NCI-H187 treated with DMSO at 0.1 percent for 48 hours (cell line): ENCODE measurements at regions not wholly inside any gene's neighbourhood (a gene's known extent, or its start where the extent isn't known, plus 50 kb on each side); places are given as distances from the start of the nearest gene placed in this dataset.
"Not testable (repeated sequence)": the region's sequence is repeated elsewhere in the genome, so short reads cannot be mapped to it uniquely, and the experiment has no call there.

Source experiments
- DNase-seq: peaks from one replicate; lab custom pipeline; 2025; lab: John Stamatoyannopoulos, UW

DNA sequence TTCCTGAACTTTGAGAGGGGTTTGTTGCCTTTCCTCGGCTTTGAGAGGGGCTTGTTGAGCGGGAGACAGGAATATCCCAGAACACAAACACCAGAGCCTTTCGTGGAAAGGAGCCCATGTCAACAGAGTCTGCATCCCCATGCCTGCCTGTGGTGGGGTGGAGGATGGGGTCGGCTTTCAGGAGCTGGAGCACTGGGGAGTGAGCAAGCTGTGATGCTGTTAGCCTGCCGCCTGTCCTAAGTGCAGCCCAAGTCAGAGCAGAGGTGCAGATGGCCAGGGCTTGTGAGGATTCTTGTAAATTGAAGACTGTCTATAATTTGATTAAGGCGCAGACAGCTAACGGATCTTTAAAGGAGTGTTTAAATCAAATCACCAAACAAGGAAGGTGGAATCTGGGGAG lies 103.3 kb upstream of the ANK2 start:
- no peak for DNase-seq

DNA sequence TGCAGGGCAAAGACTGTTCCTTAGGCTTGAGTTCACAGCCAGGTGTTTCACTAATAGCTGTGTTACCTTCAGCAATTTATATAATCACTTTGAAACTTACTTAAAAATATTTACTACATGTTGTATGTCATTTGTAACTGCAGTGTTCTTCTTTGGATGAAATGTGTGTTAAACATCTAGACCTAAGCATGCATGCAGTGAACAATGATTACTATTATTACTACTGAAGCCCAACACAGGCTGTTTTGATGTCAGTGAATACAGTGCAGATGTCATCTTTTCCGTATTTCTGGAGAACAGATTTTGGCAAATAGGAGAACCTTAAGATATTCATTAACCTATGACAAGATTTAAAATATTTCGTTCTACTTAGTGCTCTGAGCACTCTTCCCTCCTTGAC lies 101.8 kb upstream of the ANK2 start:
- DNase-seq: no peak

DNA sequence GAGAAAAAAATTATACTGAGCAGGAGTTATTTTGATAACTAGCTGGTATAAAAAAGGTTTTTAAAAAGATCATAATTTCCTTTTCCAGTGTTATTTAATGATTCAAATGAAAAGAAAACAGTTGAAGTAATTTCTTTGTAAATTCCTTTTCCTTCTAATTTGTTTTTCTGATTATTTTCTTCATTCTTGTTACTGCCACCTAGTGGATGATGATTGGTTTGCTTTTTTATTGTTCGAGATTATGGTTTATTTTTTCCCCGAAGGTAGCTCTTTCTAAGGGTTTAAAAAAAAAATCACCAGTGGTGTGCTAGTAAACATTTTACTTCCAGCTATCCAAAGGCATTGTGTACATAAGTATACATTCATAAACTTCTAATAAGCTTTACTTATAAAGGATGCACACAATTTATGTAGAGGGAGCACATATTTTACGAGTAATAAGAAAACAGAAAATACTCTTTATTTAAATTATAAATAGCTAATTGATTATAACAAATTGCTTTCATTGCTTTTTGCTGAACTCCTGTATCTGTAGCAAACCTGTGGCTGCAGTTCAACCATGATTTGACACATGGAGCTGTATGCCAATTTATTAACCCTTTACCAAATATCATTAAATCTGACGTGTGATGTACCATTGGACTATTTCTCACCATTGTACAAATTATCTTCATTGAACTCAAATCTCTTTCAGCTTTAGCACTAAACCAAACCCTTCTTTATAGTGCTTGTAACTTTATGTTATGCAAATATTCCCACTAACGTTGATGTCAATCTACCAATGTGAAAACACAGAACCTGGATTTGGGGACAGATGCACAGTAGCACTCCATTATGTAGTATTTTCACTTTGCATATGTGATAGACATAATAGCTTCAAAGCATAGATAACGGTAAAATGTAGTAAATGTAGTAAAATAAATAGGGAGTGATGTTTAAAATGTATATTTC lies 97.8 kb upstream of the ANK2 start:
- DNase-seq: no peak

DNA sequence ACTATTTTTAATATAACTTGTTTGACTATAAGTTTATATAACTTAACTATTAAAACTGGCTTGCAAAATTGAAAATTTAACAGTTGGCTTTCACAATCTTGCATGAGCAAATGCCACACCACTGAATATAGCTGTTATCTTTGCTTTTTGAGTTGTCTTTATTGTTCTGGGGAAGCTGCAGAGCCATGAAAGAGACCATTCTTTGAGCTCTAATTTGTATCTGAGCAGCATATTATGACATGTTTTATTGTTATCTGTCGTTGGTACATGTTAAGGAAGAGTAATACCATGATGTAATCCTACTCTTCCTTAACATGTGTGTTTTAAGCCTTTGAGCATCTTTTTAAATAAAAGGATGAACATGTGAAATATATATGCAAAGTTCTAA lies 97.1 kb upstream of the ANK2 start:
- DNase-seq: no peak

DNA sequence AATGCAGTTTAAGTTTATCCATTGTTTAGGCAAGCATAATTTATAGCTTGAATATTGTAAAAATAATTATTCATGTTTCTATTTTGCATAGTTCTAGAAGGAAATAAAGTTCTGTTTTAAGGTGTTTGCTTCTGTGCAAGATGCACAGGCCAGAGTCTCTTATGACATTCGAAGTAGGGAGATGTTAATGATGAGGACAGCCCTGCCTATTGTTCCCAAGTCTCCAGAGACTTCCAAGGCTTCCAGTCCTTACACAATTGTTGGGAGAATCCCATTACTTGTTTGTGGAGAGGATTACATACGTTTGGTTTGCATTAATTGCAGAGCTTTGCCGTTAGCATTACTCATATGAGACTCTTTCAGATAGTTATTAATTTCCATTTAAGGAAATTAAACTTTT lies 96.2 kb upstream of the ANK2 start:
- no peak for DNase-seq

DNA sequence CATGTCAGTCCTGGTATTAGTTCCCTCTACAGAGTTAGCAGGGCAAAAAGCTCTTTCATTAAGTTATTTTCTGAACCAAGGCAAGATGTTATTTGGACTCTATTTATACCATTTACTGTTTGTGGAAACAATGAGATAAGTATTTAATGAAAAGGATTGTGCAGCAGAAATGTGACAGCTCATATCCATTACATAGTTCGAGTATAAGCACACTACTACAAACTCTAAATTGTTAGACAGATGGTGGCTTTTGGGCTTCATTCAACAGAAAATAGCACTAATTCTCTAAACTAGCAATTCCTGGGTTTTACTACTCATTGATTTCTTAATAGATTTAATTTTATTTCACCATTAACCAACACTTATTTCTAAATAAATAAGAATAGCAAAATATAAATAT lies 95.2 kb upstream of the ANK2 start:
- DNase-seq: no peak

DNA sequence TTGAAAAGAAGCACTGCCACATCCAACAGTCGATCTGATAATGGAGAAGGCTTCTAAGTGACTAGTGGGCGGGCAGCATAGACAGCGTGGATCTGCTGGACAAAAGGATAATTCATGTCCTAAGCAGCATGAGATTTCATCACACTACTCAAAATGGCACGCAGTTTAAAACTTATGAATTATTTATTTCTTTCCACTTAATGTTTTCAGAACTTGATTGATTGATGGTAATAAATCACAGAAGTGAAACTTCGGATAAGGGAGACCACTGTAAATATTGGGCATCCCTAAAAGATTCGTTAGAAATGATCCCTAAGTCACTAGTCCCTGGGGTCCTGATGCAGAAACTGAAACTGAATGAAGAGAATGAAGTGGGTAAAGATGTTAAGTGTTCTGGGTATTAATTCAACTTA lies 93.0 kb upstream of the ANK2 start:
- DNase-seq: peak; percentile 46

DNA sequence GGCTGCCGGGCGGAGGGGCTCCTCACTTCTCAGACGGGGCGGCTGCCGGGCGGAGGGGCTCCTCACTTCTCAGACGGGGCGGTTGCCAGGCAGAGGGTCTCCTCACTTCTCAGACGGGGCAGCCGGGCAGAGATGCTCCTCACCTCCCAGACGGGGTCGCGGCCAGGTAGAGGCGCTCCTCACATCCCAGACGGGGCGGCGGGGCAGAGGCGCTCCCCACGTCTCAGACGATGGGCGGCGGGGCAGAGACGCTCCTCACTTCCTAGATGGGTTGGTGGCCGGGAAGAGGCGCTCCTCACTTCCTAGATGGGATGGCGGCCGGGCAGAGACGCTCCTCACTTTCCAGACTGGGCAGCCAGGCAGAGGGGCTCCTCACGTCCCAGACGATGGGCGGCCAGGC lies 91.7 kb upstream of the ANK2 start:
- not testable (repeated sequence) for DNase-seq

DNA sequence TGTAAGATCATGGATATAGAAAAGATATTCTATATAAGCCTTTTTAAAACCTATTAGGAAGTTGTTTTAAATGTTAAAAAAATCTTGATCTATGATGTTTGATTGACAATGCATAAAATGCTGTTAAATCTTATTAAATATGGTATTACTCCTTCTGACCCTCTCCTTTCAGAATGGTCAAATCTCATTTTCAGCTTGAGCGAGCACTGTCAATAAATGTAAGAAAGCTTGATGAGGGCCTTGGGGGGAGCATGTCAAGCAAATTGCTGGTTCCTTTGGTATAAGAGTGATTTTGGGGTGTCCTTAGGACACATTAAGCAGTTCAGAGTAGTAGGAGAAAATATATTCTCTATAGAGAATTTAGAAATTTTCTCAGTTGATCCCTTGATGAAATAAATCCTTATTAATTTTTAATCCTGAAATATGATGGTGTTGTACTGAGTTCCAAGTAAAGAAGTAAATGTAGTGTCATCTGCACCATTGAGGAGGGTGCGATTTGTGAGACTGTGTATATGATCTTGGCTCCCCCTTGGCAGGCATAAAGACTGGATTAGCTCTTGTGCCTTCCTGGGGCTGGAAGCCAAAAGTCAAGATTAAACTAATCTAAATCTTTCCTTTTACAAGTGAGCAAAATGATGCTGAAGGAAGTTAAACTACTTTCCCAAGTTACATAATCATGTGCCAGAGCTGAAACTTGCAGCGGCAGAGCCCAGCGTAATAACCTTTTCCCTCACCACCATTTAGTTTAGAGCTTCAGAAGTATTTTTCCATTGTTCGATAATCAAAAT lies 82.6 kb upstream of the ANK2 start:
- no peak for DNase-seq

DNA sequence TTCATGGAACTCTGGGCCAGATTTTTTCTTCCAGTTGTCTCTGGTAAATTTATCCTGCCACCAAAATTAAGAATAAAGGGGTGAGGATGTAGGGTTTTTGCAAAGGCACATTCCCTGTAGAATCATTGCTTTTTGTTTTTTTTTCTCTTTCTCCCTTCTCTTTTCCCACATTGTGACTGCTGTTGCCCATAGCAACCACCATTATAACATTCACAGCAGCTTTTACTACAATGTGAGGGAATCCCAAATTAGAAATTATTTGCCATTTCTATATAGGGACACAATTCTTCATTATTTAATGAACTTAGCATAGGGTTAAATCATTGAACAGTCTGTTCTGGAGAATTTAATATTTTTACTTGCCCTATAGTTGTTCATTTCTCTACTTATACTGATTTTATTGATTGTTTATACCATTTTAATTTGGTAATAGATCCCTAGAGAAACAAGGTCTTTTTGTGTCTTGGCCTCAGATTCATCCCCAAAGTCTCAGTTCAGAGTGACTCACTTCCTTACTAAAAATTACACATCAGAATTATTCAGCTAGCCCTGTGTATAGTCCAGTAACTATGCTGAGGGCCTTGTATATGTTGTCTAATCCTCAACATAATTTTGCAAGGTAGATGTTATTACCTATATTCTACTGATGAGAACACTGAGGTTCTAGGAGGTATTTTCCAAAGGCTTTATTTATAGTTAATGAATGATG lies 80.8 kb upstream of the ANK2 start:
- no peak for DNase-seq

DNA sequence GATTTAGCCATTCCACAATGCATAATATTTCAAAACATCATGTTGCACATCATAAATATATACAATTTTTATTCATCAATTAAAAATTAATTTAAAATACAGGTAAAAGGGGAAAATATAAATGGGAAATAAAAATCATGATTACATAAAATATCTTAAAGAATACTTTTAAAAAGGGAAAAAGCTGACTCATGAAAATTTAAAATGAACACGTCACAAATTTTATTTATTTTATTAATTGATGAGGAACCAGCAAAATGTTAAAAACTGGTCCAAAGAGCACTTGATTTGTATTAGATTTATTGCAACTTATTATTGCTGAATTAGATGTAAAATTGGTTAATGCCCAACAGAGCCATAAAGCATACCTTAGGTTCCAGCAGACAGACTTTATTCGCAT lies 78.5 kb upstream of the ANK2 start:
- DNase-seq: no peak

DNA sequence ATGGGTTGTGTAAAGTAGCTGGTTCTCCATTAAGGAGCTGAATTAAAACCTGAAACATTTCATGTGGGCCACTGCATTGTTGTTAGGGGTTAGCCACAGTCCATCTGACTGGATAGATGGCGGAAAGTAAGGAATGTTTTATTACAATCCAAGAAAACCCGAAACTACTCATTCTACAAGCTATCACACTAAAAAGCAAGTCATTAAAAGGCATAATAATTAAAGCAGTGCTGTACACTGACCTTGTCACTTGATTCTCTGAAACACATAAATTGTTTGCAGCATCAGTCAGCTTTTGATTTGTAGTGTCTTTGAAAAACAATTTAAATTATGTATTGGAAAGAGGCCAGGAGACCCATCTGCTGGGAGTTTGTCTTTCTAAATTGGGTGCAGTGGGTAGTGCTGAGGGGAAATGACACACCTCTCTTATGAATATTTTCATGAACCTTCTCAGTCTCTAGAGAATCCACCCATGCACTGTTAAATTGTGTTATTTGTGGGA lies 75.7 kb upstream of the ANK2 start:
- no peak for DNase-seq

DNA sequence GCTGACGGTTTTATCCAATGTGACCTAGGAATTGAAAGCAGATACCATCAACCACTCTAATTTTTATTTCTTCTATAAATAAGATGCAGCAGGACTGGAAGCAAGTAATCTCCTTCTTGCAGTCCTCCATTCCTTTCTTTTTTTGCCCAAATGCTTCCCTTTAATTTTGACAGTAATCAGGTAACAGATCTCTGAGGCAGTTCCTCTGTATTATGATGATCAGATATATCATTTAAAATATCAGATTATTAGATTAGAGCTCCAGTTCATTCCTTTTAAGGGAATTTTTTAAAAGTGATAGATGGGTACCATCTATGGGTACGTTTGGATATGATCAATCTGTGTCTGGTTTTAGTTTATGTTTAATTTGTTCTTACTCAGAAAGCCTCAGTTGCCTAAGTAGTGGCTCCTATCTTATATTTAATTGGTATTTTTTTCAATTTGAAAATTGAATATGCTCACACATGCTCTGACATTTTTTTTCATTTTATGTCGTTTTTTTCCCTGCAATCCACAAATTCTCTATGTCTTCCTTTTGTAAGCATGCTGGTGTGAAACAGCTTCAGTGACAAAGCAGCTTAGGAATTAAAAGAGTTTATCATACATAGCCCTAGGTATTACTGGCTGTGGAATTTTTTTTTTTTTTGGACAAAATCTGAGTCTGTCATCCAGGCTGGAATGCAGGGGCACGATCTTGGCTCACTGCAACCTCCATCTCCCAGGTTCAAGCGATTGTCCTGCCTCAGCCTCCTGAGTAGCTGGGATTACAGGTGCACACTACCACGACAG lies 73.7 kb upstream of the ANK2 start:
- DNase-seq: no peak

DNA sequence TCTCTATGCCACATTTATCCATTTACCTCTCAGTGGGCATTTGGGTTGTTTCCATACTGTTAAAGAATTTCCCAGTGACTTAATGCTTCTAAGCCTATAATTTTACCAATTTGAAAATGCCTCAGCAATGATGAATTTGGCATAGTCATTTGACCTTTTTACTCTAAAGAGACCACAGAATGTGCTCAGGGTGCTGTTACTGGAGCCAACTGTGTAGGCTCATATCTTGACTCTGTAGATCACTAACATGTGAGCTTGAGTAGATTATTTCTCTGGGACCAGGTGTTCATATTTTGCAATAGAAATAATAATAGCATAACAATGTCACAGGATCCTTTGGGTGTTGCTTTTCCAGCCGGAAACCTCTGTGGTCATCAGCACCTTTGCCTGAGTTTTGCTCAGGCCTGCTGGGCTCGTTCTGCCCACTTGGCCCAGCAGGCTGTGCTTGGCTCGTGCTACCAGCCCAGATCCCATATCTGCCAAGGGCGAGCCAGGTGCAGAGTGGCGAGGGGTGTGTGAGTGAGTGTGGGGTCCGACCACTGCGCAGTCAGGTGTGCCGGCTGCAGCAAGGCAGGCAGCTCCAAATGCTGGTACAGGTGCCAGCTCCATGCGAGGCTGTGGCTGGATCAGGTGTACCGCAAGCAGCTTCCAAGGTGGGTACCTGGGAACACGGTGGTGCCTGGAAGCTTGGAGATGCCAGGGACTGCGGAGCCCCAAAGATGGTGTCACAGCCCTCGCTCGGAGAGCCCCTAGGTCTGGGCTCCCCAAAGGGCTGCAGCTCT lies 70.6 kb upstream of the ANK2 start:
- no peak for DNase-seq

DNA sequence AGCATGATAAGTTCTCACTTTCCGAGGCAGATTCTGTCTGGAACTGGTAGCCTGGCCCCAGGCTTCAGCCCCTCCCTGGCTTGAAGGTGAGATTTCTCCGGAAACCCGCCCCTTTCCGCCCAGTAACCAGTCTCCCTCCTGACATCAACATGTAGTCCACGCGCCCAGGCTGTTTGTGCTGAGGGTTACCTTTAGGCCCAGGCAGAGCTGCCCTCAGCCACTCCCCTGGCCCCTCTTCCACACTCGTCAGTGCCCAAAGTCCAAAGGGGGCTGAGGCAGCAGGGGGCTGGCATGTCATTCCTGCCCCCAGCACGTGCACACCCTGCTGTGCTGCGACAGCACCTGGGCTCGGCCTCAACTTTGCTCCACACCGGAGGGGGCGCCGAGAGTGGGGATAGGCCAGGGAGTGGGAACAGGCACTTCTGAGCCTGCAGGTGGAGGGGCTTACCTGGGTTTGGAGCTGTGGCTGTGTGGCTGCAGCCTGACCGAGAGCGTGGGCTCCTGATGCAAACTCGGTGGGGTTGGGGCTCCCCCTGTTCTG lies 69.5 kb upstream of the ANK2 start:
- DNase-seq: no peak

DNA sequence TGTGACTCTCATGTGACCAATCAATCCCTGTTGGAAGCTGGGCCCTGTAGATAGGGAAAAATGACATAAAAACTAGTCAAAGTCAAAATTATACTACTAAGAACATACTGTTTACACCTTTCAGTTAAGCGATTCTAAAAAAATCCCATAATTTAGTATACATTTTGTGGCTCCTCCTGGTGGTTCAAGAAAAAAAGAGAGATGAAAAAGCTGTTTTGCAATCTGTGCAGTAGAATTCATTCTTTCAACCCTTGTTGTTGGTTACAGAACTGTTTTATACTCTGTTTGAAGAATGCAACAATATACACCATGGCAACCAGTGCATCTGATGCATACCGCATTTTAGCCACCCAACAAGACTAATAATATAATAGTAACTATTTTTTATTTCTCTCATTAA lies 66.8 kb upstream of the ANK2 start:
- DNase-seq: no peak

DNA sequence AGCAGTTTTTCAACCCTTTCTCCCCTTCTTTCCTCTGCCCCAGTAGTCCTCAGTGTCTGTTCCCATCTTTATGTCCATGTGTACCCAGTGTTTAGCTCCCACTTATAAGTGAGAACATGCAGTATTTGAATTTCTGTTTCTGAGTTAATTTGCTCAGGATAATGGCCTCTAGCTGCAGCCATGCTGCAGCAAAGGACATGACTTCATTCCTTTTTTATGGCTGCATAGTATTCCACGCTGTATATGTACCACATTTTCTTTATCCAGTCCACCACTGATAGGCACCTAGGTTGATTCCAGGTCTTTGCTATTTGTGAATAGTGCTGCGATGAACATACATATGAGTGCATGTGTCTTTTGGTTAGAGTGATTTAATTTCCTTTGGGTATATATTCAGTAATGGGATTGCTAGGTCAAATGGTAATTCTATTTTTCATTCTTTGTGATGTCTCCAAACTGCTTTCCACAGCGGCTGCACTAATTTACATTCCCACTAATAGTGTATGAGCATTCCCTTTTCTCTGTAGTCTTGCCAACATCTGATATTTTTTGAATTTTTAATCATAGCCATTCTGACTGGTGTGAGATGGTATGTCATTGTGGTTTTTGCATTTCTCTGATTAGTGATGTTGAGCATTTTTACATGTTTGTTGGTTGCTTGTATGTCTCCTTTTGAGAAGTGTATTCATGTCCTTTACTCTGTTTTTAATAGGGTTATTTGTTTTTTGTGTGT lies 54.6 kb upstream of the ANK2 start:
- no peak for DNase-seq
